ENCODE measurements at regions not wholly inside any gene's neighbourhood (a gene's known extent, or its start where the extent isn't known, plus 50 kb on each side); places are given as distances from the start of the nearest gene placed in this dataset.

DNA sequence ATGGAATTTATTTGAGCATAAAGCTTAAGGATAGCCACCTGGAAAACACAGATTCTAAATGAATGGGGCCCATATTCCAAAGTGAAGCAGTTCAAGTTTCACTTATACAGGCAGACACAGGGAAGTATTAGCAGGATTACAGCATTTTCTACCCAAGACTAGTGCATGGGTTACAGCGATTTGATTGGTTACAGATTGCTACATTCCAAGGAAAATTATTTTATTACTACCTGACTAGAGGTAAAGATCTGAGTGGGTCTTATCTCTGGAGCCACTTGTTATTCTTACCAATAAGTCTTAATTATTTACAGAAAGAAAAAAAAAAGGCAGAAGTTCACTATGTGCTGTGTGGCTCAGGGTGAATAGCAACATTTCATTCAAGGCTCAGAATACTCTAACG, 87.4 kb upstream of the ITGB1 start:
- ChIA-PET POLR2A (no interaction called here), CTCF (ENCODE audit: unreplicated experiment) (no interaction called here)
- no peak overlapping the region for H2AFZ ChIP-seq (ENCODE audit: low read length)
- no peaks in the 10 kb centered on the region for H3K79me2 ChIP-seq (ENCODE audit: insufficient read depth, low read depth, low read length)
- no peak overlapping the region for H3K4me3 ChIP-seq (ENCODE audit: low read depth, low read length, poor library complexity, severe bottlenecking)
- no peak overlapping the region for H3K4me2 ChIP-seq (ENCODE audit: low read length)
- H3K9me2 ChIP-seq (ENCODE audit: insufficient read depth, low read length): no peaks in the 10 kb centered on the region
- H3K9me3 ChIP-seq (ENCODE audit: low read length): no peaks in the 10 kb centered on the region
- DNase-seq (ENCODE audit: low spot score): no peak
- H4K20me1 ChIP-seq (ENCODE audit: insufficient read depth, low read length): no peaks in the 10 kb centered on the region
- H3K36me3 ChIP-seq (ENCODE audit: insufficient read depth, low read length): no peaks in the 10 kb centered on the region
- no peak overlapping the region for H3K27ac ChIP-seq (ENCODE audit: low read depth, low read length, poor library complexity, severe bottlenecking)
- intact Hi-C loops (cut with micrococcal nuclease; ENCODE audit: unreplicated experiment): no loop called here
- BruUV-seq (replicated peaks): no TSS peak
- no peak for TF ChIP-seq EZH2phosphoT487 (IDR thresholded peaks at IDR 0.05; ENCODE audit: borderline replicate concordance, low read depth, low read length)
- TF ChIP-seq, protein P1, sequence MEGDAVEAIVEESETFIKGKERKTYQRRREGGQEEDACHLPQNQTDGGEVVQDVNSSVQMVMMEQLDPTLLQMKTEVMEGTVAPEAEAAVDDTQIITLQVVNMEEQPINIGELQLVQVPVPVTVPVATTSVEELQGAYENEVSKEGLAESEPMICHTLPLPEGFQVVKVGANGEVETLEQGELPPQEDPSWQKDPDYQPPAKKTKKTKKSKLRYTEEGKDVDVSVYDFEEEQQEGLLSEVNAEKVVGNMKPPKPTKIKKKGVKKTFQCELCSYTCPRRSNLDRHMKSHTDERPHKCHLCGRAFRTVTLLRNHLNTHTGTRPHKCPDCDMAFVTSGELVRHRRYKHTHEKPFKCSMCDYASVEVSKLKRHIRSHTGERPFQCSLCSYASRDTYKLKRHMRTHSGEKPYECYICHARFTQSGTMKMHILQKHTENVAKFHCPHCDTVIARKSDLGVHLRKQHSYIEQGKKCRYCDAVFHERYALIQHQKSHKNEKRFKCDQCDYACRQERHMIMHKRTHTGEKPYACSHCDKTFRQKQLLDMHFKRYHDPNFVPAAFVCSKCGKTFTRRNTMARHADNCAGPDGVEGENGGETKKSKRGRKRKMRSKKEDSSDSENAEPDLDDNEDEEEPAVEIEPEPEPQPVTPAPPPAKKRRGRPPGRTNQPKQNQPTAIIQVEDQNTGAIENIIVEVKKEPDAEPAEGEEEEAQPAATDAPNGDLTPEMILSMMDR (conservative IDR thresholded peaks at IDR 0.05; ENCODE audit: low read length): no peak
- no peaks in the 10 kb centered on the region for H3K4me1 ChIP-seq (ENCODE audit: insufficient read depth, low read length, poor library complexity, severe bottlenecking)

DNA sequence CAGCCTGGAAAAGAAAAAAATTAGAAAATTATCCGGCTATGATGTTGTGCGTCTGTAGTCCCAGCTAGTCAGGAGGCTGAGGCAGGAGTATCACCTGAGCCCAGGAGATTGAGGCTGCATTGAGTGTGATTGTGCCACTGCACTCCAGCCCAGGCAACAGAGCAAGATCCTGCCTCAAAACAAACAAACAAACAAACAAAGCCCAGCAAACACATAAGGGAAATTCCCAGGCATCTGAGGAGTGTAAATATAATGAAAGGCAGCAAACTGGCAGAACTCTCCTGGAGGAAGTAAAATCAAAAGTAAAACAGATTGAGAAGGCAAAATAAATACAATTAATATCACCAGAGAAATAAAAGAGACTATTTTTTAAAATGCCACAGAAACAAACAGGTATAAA, 84.5 kb upstream of the ITGB1 start:
- no peaks in the 10 kb centered on the region for H3K4me1 ChIP-seq (ENCODE audit: insufficient read depth, low read length, poor library complexity, severe bottlenecking)
- CTCF ChIA-PET (ENCODE audit: unreplicated experiment): no interaction called here

DNA sequence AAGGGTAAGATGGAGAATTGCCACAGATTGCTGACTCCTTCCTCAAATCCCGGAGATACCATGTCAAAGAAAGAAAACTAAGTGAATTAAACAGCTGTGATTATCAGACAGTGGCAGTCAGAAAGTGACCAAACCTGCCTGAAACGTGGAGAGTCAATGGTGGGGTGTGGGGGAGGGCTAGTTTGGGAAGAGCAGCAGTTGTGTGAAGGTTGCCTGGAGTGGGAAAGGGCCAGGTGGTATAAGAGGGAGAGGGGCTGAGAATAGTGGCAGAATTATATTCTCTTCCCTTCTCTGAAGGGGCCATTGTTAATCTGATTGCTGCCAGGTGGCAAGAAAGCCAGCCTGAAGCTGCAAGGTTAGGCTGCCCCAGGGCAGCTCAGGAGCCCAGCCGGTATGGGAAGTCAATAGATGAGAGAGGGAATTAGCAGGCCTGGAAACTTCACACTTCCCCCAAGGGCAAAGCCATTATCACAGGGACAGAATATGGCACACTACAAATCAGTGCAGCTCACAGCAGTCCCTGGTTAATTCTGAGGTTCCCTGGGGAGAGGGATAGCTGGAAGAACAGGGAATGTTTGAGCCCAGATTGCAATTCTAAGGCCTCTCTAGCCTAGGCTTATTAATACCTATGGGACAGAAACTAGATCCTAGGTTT, 83.9 kb upstream of the ITGB1 start:
- H3K79me2 ChIP-seq (ENCODE audit: insufficient read depth, low read depth, low read length): no peaks in the 10 kb centered on the region
- H3K9me2 ChIP-seq (ENCODE audit: insufficient read depth, low read length): no peaks in the 10 kb centered on the region
- POLR2A ChIA-PET: interaction anchor here (0.6 to 1.3 kb wide), 4 partner anchors 9 to 43 kb away, joined by 3 to 4 read pairs (median 4); no protein-coding TSS in a partner anchor
- H4K20me1 ChIP-seq (ENCODE audit: insufficient read depth, low read length): no peaks in the 10 kb centered on the region
- CTCF ChIA-PET (ENCODE audit: unreplicated experiment): no interaction called here
- intact Hi-C loops (cut with micrococcal nuclease; ENCODE audit: unreplicated experiment): no loop called here
- H3K27ac ChIP-seq (ENCODE audit: low read depth, low read length, poor library complexity, severe bottlenecking): no peak overlapping the region
- no peak overlapping the region for H3K4me2 ChIP-seq (ENCODE audit: low read length)
- H2AFZ ChIP-seq (ENCODE audit: low read length): no peak overlapping the region
- no peaks in the 10 kb centered on the region for H3K36me3 ChIP-seq (ENCODE audit: insufficient read depth, low read length)
- TF ChIP-seq, protein P1 (conservative IDR thresholded peaks at IDR 0.05; ENCODE audit: low read length): no peak
- no peak for TF ChIP-seq EZH2phosphoT487 (IDR thresholded peaks at IDR 0.05; ENCODE audit: borderline replicate concordance, low read depth, low read length)
- no peaks in the 10 kb centered on the region for H3K4me1 ChIP-seq (ENCODE audit: insufficient read depth, low read length, poor library complexity, severe bottlenecking)
- no peak for DNase-seq (ENCODE audit: low spot score)
- no TSS peak for BruUV-seq (replicated peaks)
- no peak overlapping the region for H3K4me3 ChIP-seq (ENCODE audit: low read depth, low read length, poor library complexity, severe bottlenecking)
- H3K9me3 ChIP-seq (ENCODE audit: low read length): 0 out of 2 replicates have a peak, but pooled peaks cover 4% of the 10 kb centered on the region

More for the DNA sequence above, 84.5 kb upstream of the ITGB1 start:
- BruUV-seq (replicated peaks): no TSS peak
- intact Hi-C loops (cut with micrococcal nuclease; ENCODE audit: unreplicated experiment): no loop called here
- H3K79me2 ChIP-seq (ENCODE audit: insufficient read depth, low read depth, low read length): no peaks in the 10 kb centered on the region
- no peak overlapping the region for H3K4me3 ChIP-seq (ENCODE audit: low read depth, low read length, poor library complexity, severe bottlenecking)
- no peak overlapping the region for H3K4me2 ChIP-seq (ENCODE audit: low read length)
- DNase-seq (ENCODE audit: low spot score): no peak
- no peak overlapping the region for H3K27ac ChIP-seq (ENCODE audit: low read depth, low read length, poor library complexity, severe bottlenecking)
- H3K9me2 ChIP-seq (ENCODE audit: insufficient read depth, low read length): no peaks in the 10 kb centered on the region
- H3K36me3 ChIP-seq (ENCODE audit: insufficient read depth, low read length): no peaks in the 10 kb centered on the region
- H4K20me1 ChIP-seq (ENCODE audit: insufficient read depth, low read length): no peaks in the 10 kb centered on the region
- TF ChIP-seq, protein P1 (conservative IDR thresholded peaks at IDR 0.05; ENCODE audit: low read length): no peak
- no peak for TF ChIP-seq EZH2phosphoT487 (IDR thresholded peaks at IDR 0.05; ENCODE audit: borderline replicate concordance, low read depth, low read length)
- H3K9me3 ChIP-seq (ENCODE audit: low read length): no peaks in the 10 kb centered on the region
- POLR2A ChIA-PET: interaction anchor here (1.1 kb wide), 1 partner anchor 24 kb away, joined by 4 read pairs; no protein-coding TSS in a partner anchor
- H2AFZ ChIP-seq (ENCODE audit: low read length): no peak overlapping the region

Data from OCI-LY7 (cell line).